Keratinocyte (primary cell): ENCODE measurements at regions not wholly inside any gene's neighbourhood (a gene's known extent, or its start where the extent isn't known, plus 50 kb on each side); places are given as distances from the start of the nearest gene placed in this dataset.

Experiments
- EZH2 ChIP-seq: IDR thresholded peaks from one replicate; pipeline ENCODE4 v1.6.1; 2012; ENCODE audit warnings: inconsistent platforms, mild to moderate bottlenecking, low read length, moderate library complexity
- TF ChIP-seq, protein P1 (sequence below), 3 experiments: IDR thresholded peaks in 1 of 3; conservative IDR thresholded peaks in 1 of 3; optimal IDR thresholded peaks in 1 of 3; 2 replicates in 2 of 3; 3 replicates in 1 of 3; pipeline versions ENCODE3 to v1.5.1; 2011; ENCODE audit warnings: low read length in 3 of 3, mild to moderate bottlenecking in 3 of 3, moderate library complexity in 2 of 3, control low read depth in 1 of 3, inconsistent platforms in 1 of 3; ENCODE audit not compliant: insufficient read depth in 2 of 3; ENCODE audit errors: extremely low read depth in 1 of 3

DNA sequence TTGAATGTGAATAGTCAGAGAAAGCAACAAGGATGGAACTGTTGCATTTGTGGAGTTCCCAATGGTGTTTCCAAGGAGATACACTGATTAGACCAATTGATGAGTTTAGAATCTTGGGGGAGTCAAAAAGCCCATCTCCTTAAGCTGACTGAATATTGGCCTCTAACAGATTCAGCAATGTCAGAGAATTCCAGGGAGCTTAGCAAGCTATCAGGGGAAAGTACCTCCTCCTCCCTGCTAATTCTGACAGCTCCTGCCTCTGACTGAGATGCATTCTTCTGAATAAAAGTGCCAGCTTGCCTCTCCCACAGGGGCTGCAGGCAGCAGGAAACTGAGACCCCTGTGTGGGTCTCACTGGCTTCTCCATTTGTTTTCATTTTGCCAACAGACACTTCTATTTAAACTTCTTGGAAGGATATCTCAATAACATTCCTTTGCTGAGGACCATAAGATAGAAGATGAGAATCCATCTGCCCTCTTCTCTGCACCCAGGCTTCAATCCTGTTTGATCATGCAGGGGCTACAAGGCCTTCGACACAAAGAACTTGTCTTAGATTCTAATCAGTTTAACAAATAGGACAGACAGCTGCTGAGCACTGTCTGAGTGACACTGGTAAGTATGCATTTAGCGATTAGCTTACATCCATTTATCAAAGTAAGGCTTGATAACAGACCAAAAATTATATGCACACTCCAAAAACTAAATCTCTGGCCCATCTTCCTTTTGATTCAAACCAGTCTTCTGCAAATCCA is 1080.8 kb downstream of the TUSC7 start:
- TF ChIP-seq, protein P1, sequence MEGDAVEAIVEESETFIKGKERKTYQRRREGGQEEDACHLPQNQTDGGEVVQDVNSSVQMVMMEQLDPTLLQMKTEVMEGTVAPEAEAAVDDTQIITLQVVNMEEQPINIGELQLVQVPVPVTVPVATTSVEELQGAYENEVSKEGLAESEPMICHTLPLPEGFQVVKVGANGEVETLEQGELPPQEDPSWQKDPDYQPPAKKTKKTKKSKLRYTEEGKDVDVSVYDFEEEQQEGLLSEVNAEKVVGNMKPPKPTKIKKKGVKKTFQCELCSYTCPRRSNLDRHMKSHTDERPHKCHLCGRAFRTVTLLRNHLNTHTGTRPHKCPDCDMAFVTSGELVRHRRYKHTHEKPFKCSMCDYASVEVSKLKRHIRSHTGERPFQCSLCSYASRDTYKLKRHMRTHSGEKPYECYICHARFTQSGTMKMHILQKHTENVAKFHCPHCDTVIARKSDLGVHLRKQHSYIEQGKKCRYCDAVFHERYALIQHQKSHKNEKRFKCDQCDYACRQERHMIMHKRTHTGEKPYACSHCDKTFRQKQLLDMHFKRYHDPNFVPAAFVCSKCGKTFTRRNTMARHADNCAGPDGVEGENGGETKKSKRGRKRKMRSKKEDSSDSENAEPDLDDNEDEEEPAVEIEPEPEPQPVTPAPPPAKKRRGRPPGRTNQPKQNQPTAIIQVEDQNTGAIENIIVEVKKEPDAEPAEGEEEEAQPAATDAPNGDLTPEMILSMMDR (optimal IDR thresholded peaks at IDR 0.05 in 1 of 3, IDR thresholded peaks at IDR 0.05 in 1 of 3, conservative IDR thresholded peaks at IDR 0.05 in 1 of 3; ENCODE audit: extremely low read depth in 1 of 3, insufficient read depth in 2 of 3, low read length in 3 of 3) = no peak
- TF ChIP-seq EZH2 = no peak
